NCI-H774 (cell line): ENCODE measurements at regions not wholly inside any gene's neighbourhood (a gene's known extent, or its start where the extent isn't known, plus 50 kb on each side); places are given as distances from the start of the nearest gene placed in this dataset.
"Not testable (repeated sequence)": the region's sequence is repeated elsewhere in the genome, so short reads cannot be mapped to it uniquely, and the experiment has no call there.

Experiments
- DNase-seq: peaks from one replicate; lab custom pipeline; 2025; lab: John Stamatoyannopoulos, UW

- not testable (repeated sequence) for DNase-seq
These were observed 215.0 kb downstream of the STIM2 start for GRCh38 chr4:27075603-27076002.

- DNase-seq: no peak
These were observed 218.4 kb downstream of the STIM2 start for GRCh38 chr4:27078934-27079455.

- DNase-seq: no peak
These were observed 221.3 kb downstream of the STIM2 start for GRCh38 chr4:27081675-27082586.

- DNase-seq: no peak
These were observed 222.1 kb downstream of the STIM2 start for GRCh38 chr4:27082776-27083175.

- DNase-seq: peak; percentile 50
These were observed 224.2 kb downstream of the STIM2 start for GRCh38 chr4:27084685-27085361.

- DNase-seq: no peak
These were observed 224.8 kb downstream of the STIM2 start for GRCh38 chr4:27085396-27085795.

- DNase-seq: no peak
These were observed 226.8 kb downstream of the STIM2 start for GRCh38 chr4:27087306-27088045.

- no peak for DNase-seq
These were observed 227.8 kb downstream of the STIM2 start for GRCh38 chr4:27088491-27088890.

GRCh38 chr4:27089186-27089585, 228.5 kb downstream of the STIM2 start:
- DNase-seq: no peak

- DNase-seq: no peak
These were observed 229.8 kb downstream of the STIM2 start for GRCh38 chr4:27090406-27090805.

GRCh38 chr4:27094224-27094623, 233.6 kb downstream of the STIM2 start:
- no peak for DNase-seq

- peak; percentile 25 for DNase-seq
These were observed 234.1 kb downstream of the STIM2 start for GRCh38 chr4:27094783-27095182.

GRCh38 chr4:27096142-27096824, 235.6 kb downstream of the STIM2 start:
- no peak for DNase-seq

GRCh38 chr4:27098034-27098433, 237.4 kb downstream of the STIM2 start:
- DNase-seq: no peak

GRCh38 chr4:27100713-27101112, 240.1 kb downstream of the STIM2 start:
- no peak for DNase-seq

- DNase-seq: no peak
These were observed 240.5 kb downstream of the STIM2 start for GRCh38 chr4:27101126-27101525.

GRCh38 chr4:27101561-27101960, 240.9 kb downstream of the STIM2 start:
- DNase-seq: no peak

- no peak for DNase-seq
These were observed 251.0 kb downstream of the STIM2 start for GRCh38 chr4:27111627-27112026.

- no peak for DNase-seq
These were observed 251.9 kb downstream of the STIM2 start for GRCh38 chr4:27112587-27112986.

- DNase-seq: no peak
These were observed 254.6 kb downstream of the STIM2 start for GRCh38 chr4:27115221-27115620.

- DNase-seq: no peak
These were observed 256.8 kb downstream of the STIM2 start for GRCh38 chr4:27117453-27117852.

- DNase-seq: no peak
These were observed 258.6 kb downstream of the STIM2 start for GRCh38 chr4:27119239-27119638.
